ENCODE measurements at regions not wholly inside any gene's neighbourhood (a gene's known extent, or its start where the extent isn't known, plus 50 kb on each side); places are given as distances from the start of the nearest gene placed in this dataset.
"Not testable (repeated sequence)": the region's sequence is repeated elsewhere in the genome, so short reads cannot be mapped to it uniquely, and the experiment has no call there.

DNA sequence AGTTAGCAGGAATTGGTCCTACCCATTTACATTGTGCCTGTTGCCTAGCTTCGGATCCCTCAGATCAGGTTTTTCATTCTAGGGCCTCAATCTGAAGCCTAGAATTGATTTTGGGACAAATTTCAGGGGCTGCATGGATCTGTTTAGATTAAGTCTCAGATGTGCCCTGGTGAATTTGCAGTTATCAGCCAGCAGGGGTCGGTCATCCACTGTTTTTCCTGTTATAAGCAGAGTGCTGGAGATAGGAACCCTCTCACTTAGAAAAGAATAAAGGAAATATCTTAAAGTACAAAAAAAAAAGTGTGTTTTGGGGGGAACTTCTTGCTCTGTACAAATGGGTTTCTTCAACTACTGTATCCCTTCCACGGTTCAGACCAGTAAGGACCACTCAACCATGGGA, 212.5 kb downstream of the BCHE start:
- DNase-seq = peak; percentile 36

DNA sequence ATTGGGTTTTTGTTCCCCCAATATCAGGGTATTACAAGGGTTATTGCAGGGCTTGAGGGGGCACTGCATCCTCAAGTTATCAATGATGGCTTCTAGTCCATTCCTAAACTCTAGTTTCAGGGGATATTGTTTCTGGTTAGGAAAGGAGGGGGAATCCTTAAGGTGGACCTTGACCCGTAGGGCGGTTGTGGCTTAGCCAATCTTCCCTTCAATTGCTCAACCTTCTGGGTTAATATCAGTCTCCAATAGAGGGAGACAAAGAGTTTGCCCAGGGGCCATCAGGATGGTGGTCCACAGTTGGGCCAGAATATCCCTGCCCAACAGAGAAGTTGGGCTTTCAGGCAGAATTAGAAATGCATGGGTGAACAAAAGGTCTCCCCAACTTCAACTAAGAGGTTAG, 214.9 kb downstream of the BCHE start:
- no peak for DNase-seq

DNA sequence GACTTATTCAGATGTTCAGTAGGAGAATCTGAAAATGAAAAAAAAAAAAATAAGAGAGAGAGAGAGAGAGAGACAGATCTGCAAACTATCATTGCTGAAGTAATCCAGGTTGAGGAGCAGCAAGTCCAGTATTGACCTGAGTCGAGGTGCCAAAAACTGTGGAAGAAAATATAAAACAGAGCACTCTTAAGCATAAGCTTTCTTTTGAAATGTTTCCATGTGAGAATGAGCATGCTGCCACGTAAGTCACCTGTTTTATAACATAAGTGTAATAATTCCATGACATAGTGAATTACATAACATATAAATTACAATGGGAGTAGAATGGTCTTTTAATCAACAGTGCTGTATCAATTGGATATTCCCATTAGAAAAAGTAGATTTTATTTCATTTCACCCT, 218.2 kb downstream of the BCHE start:
- DNase-seq = no peak

DNA sequence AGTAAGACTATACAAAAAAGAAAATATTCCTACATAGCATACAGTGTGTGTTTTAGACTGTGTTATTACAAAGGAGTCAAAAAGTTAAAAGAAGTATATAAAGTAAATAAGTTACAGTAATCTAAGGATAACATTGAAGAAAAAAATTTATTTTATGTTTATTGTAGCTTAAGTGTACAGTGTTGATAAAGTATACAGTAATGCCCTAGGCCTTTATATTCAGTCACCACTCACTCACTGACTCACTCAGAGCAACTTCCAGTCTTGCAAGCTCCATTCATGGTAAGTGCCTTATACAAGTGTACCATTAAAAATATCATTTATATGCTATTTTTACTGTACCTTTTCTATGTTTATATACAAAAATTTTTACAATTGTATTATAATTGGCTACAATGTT, 220.1 kb downstream of the BCHE start:
- no peak for DNase-seq

DNA sequence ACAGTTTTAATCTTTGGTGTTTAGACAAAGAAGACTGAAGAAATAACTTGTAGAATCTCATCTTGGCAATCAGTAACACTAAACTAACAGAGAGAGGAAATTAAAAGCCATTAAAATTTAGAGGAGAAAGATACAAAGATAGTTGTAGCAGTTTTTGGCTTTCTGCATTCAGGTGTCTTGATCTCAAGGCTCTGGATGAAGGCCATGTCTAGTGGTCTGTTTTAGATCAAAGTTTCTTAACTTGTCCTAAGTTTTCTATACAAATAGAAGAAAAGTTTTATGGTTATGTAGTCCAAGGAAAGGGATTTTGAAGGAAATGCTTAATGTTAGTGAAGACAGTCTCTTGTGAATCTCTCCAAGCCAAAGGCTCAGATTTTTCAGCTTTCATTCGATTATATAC, 222.9 kb downstream of the BCHE start:
- DNase-seq = no peak

DNA sequence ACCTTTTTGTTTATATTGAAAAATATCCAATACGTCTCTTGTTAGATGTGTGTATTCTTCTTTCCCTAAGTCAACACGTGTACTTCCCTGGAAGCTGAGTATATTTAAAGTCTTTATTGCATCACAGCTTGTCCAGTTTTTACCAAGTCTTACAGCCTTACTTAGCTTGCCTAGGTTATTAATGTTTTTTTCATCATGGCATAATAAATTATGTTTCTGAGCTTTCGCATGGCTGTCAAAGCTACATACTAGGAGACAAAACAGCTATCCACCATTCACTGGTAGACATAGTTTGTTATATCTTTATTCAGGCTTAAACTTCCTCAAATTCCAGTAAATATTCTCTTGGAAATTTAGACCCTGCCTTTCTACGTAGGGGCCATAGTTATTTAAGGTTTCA, 224.2 kb downstream of the BCHE start:
- no peak for DNase-seq

DNA sequence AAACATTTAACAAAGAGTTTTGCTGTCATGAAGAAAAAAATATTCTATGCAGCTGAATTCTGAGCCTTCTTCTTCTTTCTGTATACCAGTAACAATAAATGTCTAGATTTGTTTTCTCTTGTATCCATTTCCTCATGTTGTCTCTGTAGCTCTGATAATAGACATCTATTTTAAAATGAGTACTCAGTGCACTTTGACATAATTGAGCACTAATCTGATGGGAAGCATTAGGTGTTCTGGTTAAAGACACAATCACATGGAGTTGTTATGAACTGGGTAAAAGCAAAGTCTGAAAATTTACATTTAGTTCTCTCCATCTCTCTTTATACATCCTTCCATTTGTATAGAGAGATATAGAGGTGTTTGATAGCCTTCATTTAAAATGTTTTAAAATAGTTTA, 230.0 kb downstream of the BCHE start:
- no peak for DNase-seq

DNA sequence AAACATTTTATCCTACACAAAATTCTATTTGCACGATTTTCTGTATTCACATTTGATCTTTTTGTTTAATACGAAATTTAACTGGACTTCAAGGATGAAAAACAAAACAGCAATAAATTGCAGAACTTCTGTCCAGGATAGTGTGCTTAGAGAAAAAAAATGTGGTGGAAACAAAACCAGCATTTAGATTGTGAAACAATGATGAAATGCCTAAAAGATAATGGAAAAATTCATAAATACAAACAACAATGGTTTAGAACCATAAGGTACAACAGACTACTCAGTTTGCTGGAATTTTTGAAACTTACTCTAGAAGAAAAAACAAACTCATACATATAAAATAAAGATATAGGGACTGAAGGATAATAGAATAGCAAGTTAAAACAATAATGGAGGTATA, 234.0 kb downstream of the BCHE start:
- DNase-seq = no peak

DNA sequence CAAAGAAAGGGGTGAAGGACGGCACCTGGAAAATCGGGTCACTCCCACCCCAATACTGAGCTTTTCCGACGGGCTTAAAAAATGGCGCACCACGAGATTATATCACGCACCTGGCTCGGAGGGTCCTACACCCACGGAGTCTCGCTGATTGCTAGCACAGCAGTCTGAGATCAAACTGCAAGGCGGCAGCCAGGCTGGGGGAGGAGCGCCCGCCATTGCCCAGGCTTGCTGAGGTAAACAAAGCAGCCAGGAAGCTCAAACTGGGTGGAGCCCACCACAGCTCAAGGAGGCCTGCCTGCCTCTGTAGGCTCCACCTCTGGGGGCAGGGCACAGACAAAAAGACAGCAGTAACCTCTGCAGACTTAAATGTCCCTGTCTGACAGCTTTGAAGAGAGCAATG, 264.7 kb downstream of the BCHE start:
- DNase-seq = not testable (repeated sequence)

DNA sequence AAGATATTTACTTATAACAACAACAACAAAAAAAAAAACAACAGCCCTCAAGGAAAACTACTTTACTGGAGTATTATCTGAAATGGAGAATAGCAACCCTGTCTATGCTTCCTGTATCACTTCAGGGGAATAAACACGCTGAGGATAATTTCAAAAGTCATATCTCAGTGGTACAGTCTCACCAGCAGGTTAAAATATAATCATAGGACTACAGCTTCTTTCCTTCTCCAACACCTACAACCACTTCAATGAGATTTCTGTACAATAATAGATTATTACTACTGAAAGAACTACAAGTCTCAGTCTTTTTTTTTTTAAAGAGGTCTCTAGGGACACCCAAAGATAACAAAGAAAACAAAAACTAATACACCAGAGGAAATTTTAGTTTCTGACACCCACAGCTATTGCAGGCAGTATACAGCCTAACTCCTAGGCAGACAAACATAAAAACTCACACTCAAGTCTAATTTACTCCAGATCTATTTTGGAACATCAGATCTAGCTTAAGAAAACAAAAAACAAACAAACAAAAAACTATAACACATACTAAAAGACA, 268.2 kb downstream of the BCHE start:
- no peak for DNase-seq

DNA sequence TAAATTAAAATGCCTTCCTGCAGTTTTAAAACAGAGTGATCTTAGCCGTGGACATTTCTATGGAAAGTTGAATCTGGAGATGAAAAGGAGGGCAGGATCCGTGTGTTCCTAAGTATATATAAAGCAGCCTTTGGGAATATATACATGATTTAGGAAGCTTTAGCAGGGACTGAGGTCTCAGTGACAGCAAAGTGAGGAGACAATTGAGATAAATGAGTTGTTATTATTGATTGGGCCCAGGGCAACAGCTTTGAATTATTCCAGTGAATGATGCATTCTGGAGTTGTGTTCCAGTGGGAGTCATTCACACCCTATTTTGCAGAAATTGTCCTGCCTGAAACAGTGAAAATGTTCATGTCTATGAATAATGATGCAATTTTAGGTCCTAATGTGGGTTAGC, 281.4 kb downstream of the BCHE start:
- no peak for DNase-seq

DNA sequence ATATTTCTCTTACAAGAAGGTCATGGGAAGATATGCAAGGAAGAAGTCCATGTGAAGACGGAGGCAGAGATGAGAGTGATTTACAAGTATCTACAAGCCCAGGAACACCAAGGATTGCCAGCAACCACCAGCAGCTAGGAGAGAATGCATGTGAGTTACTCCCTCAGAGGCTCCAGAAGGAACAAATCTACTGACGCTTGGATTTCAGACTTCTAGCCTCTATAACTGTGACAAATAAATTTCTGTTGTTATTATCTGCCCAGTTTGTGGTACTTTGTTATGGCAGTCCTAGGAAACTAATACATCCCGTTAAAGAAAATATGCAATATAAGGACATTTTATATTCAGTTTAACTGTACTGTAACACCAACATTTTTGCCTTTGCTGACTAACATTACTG, 283.9 kb downstream of the BCHE start:
- DNase-seq = no peak

DNA sequence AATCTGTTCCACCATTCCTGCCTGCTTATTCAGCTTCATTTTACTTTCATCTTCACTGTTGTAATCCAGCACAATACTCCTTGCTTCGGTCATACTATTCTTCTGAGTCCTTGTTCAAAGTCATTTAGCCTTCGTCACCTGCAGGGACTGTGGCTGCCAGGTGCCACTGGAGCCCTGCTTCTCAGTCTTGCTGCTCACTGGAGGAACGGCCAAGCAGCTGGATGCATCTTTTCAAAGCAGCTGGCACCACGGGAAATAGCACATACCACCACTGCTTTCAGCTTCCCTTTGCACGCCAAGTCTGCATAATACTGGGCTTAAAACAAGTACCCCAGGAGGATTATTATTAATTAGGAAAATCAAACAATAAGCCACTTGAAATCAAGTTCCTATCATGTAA, 287.6 kb downstream of the BCHE start:
- DNase-seq = no peak

DNA sequence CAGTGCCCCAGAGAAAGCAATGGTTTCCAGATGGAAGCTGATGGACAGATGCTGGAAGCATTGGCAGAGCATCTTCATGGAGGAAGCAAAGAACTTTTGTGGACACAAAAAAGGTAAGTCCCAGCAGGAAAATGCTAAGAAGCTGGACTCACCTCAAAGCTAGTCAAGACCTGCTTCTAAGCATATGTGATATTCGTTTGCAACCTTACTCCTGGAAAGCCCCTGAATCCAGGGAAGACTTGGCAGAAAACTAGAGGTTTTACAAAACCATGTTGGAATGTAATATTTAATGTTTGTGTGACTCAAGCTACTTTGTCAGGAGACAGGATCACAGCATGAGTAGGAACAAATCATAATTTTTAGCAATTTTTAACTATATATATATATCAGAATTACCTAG, 288.2 kb downstream of the BCHE start:
- DNase-seq = no peak

DNA sequence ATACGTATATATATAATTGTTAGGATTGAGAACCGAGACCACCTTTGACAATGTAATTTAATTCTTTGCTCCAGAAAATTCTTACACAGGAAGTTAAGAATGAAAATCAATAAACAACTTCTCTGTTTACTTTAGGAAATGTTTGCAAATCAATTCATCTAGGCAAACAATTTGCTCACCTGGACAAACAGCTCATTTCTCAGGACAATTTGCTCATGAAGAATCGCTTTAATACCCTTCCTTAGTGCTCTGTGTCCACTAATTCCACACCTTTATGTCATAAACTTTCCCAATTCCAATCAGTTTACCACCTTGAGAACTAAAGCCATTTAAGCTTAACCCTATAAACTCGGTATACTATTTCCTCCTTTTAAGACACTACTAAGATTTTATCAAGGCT, 292.2 kb downstream of the BCHE start:
- no peak for DNase-seq

DNA sequence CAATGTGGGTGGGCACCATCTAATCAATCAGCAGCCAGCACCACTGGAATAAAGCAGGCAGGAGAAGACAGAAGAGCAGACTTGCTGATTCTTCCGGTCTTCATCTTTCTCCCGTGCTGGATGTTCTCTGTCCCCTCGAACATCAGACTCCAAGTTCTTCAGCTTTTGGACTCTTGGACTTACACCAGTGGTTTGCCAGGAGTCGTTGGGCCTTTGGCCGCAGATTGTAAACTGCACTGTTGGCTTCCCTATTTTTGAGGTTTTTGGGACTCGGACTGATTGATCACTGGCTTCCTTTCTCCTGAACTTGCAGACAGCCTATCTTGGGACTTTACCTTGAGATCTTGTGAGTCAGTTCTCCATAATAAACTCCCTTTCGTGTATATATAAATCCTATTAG, 292.8 kb downstream of the BCHE start:
- no peak for DNase-seq

DNA sequence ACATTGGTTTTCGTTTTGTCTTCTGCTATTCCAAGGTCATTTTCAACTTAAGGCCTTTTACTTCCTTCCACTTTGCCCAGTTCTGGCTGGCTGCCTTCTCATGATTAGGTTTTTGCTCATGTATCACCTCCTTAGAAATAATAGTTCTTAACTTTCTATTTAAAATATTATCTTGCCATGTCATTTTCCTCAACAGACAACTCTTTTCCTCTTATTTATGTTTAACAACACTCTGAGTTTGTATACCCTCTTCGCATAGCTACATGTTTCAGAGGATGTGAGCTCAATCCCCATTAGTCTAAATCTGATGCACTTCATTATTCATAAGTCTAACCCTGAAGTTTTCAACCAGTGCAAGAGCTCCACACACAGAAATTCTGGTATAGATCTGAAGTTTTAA, 299.1 kb downstream of the BCHE start:
- no peak for DNase-seq

DNA sequence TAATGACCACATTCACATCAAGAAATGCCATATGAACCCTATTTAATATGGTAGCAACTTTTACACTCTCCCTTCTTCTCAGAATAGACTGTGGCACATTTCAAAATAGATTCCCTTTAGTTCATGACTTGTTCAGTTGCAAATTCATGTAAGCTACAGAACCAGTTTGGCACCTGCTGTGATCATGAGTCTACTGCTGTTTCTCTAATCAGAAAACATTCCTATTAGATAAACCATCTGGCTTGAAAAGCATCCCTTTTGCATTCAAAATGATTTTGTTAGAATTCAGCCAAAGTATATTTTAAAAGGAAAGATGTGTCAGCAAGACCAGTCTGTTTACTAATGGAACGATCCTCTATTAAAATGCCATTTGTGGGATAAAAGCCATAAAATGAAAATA, 304.4 kb downstream of the BCHE start:
- DNase-seq = no peak

DNA sequence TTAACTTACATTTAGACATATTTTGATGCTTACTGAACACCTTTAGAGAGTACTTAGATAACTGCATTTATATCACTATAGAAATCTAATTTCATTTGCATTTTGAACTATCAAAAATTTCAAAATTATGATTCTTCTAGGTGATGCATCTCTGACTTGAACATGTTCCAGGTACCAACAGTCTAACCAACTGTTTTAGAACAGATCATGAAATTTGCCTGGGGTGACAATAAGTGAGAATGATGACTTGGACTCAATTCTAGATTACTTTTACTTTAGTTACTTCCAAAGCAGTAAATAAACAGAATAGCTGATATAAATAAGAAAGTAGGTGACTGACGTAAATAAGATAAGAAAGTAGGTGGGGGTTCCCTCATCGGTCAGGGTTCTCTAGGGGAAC, 307.8 kb downstream of the BCHE start:
- DNase-seq = no peak

DNA sequence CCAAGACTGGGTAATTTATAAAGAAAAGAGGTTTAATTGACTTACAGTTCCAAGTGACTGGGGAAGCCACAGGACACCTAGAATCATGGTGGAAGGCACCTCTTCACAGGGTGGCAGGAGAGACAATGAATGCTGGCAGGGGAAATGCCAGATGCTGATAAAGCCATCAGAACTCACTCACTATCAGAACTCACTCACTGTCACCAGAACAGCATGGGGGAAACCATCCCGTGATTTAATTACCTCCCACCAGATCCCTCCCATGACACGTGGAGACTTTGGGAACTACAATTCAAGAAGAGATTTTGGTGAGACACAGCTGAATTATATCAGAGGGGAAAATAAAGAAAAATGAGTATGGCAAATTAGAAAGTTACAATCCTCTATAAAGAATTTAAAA, 310.9 kb downstream of the BCHE start:
- no peak for DNase-seq

DNA sequence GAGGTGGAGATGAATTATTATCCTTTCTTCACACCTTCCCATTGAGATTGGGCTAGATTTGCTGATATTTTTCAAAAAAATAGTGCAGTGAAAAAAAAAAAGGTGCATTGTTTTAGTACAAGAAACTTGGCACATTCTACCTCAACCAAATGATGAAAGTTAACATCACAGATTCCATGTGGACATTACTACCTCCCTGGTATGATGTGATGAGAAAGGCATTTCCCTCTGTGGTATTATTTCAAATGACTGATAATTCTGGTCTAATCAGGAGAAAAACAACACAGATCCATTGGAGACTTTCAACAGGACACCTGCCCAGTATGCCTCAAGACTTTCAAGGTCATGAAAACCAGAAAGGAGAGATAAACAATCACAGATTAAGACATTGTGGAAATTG, 313.4 kb downstream of the BCHE start:
- DNase-seq = no peak

DNA sequence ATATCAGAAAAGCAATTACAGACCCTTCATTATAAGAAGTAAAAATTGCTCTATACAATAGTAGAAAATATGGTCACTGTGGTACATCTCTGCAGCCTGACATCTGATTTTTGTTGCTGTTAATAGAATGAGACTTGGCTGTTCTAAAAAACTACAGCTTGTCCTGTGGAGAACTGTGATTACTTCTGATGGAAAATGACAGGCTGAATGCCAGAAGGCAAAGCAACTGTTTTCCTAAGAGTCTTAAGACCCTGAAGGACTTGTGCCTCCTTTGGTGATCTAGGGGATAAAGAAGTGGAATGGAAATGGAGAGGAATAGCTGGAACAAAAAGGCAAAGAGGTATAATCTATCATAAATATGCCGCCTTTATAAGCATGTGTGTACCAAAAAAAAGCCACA, 314.8 kb downstream of the BCHE start:
- DNase-seq = no peak

DNA sequence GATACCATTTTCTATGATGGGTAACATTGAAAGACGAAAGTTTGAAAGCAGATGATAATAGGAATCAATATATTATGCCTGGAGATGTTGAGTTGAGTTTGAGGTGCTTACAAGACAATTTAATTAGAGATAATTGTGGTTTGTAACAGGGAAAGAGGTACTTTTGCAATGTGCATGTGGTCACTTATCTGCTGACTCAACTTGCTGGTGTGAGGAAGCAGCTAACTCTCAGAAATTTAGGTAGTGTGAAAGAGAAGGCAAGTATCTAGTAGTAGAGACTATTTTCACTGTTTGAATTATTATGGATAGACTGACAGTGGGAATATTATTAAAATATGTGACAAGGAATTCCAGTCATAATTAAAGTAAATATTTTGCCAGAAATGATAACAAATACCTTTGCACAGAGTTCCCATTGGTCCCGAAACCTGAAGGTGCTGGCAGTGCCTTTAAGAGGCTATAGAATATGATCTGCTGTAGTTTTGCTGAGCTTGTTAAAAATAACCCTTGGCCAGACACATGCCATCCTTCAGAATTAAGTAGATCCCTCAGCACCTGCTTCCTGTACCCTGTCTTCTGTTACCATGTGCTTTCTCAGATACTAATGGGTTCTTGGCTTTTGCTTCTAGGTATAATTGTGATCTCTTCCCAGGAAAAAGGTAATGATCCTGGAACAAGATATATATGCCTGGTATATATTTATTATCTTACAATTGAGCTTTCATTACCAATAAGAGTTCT, 315.9 kb downstream of the BCHE start:
- DNase-seq = no peak

DNA sequence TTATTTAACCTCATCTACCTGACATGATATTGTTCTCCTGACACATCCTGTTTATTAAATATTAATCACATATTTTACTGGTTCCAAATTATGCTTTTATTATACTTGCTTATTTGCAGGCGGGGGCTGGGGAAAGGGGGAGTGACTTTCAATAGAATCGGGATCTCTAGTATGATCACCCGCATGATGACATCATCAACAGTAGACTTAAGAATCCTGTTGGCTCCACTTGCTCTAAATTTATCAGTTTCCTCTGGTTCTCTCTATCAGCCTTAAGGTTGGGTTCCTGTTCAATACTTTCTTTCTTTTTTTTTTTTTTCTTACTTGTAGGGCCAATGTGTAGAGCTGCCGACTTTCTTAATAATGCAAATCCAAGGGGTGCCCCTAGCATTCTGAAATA, 317.5 kb downstream of the BCHE start:
- no peak for DNase-seq

DNA sequence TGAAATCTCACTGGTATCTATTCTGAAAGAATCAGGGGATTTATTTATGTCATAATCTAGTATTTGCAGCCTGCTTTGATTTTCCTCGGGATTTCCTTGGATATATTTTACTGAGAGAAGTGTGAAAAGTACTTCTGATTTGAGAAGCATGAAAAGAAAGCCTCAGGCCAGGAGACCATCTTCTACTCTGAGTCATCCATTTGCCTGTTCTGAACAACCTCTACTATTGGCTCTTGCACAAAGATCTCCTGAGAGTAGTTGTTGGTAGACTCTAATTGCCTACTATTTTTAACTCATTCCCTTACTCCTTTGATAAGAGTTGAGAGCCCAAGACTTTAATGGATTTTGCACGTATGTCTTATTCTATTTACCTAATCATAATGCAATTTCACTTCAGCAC, 318.9 kb downstream of the BCHE start:
- DNase-seq = no peak

Data from HCEC 1CT (cell line).